VCaP (cell line): ENCODE measurements at regions not wholly inside any gene's neighbourhood (a gene's known extent, or its start where the extent isn't known, plus 50 kb on each side); places are given as distances from the start of the nearest gene placed in this dataset.

Experiments
- H3K27ac ChIP-seq: fragments of 450-650 bp; 2 replicates; pipeline ENCODE4 v1.5.1; 2017
- CTCF ChIP-seq: fragments of 450-650 bp; conservative IDR thresholded peaks from 2 replicates; pipeline ENCODE4 v1.5.1; 2017; ENCODE audit warnings: mild to moderate bottlenecking, moderate library complexity

- H3K27ac ChIP-seq, result peak overlapping the region; percentile 84
- no peak for TF ChIP-seq CTCF
Measured at GRCh38 chr6:89021629-89022028, 58.2 kb upstream of the RNGTT start.

- no peak for TF ChIP-seq CTCF
- H3K27ac ChIP-seq, result peak overlapping the region; percentile 77; the same call in 1 of the 2 replicates
Measured at GRCh38 chr6:89015971-89016370, 52.6 kb upstream of the RNGTT start.

GRCh38 chr6:89013438-89013837 lies 50.0 kb upstream of the RNGTT start:
- H3K27ac ChIP-seq, result no peak overlapping the region
- TF ChIP-seq CTCF, result no peak
